Suprapubic skin (tissue), 4 donors: ENCODE measurements at regions not wholly inside any gene's neighbourhood (a gene's known extent, or its start where the extent isn't known, plus 50 kb on each side); places are given as distances from the start of the nearest gene placed in this dataset.

Experiments used
- DNase-seq, 2 donors: peaks; one replicate each; pipeline ENCODE4 v3.0.0-alpha.2; 2019; ENCODE audit warnings: low spot score in 2 of 2
- H3K27ac ChIP-seq: fragments of 200-600 bp; sonication (generic); one replicate; pipeline ENCODE4 v1.5.1; 2019
- H3K27me3 ChIP-seq: fragments of 200-600 bp; sonication (generic); one replicate; pipeline ENCODE4 v1.5.1; 2019
- H3K36me3 ChIP-seq: fragments of 200-600 bp; sonication (generic); one replicate; pipeline ENCODE4 v1.5.1; 2019
- H3K4me1 ChIP-seq: fragments of 200-600 bp; sonication (generic); one replicate; pipeline ENCODE4 v1.5.1; 2019
- H3K4me3 ChIP-seq: fragments of 200-600 bp; sonication (generic); one replicate; pipeline ENCODE4 v1.5.1; 2019; ENCODE audit warnings: mild to moderate bottlenecking
- H3K9me3 ChIP-seq: fragments of 200-600 bp; sonication (generic); one replicate; pipeline ENCODE4 v1.5.1; 2019
- CTCF ChIP-seq, 2 donors: fragments of 200-600 bp in 1 of 2; fragments of 450-650 bp in 1 of 2; sonication (generic) in 1 of 2; IDR thresholded peaks; one replicate each; pipeline ENCODE4 v1.5.1; 2016 to 2019; ENCODE audit warnings: antibody characterized with exemption in 2 of 2, mild to moderate bottlenecking in 1 of 2, moderate library complexity in 1 of 2
- EP300 ChIP-seq: sonication (generic); formaldehyde crosslinking; IDR thresholded peaks from one replicate; pipeline ENCODE4 v1.6.1; 2017; ENCODE audit warnings: antibody characterized with exemption
- POLR2A ChIP-seq, 2 donors: fragments of 450-650 bp; IDR thresholded peaks; one replicate each; pipeline ENCODE4 v1.6.1; 2017; ENCODE audit warnings: antibody characterized with exemption in 2 of 2, mild to moderate bottlenecking in 2 of 2, moderate library complexity in 2 of 2
- POLR2AphosphoS5 ChIP-seq, 3 donors: sonication (generic); formaldehyde crosslinking; IDR thresholded peaks; one replicate each; pipeline ENCODE4 v1.6.1; 2017; ENCODE audit warnings: antibody characterized with exemption in 3 of 3
- WGBS: methylation state at CpG from one replicate; pipeline ENCODE4 v1.1.5; 2018; 5-methylcytosine and 5-hydroxymethylcytosine counted together

- Histone ChIP-seq H3K27me3 (no peaks in the 10 kb centered on the region), H3K27ac (no peak overlapping the region), H3K4me3 (no peak overlapping the region), H3K4me1 (no peaks in the 10 kb centered on the region), H3K9me3 (no peaks in the 10 kb centered on the region), H3K36me3 (no peaks in the 10 kb centered on the region)
- DNase-seq: no peak
- 86% methylated on average over 7 of the region's 7 CpGs for WGBS
- TF ChIP-seq EP300 (no peak), POLR2AphosphoS5 (IDR thresholded peaks at IDR 0.05) (no peak), CTCF (IDR thresholded peaks at IDR 0.05) (no peak), POLR2A (IDR thresholded peaks at IDR 0.05) (no peak)
These were observed 191.3 kb upstream of the TBX3 start for GRCh38 chr12:114875313-114875712.

GRCh38 chr12:114873656-114874055, 189.7 kb upstream of the TBX3 start:
- Histone ChIP-seq H3K27ac (no peak overlapping the region), H3K9me3 (no peaks in the 10 kb centered on the region), H3K4me1 (no peaks in the 10 kb centered on the region), H3K36me3 (no peaks in the 10 kb centered on the region), H3K27me3 (no peaks in the 10 kb centered on the region), H3K4me3 (no peak overlapping the region)
- DNase-seq: no peak
- no peak for TF ChIP-seq EP300
- no peak for TF ChIP-seq POLR2A (IDR thresholded peaks at IDR 0.05)
- WGBS: 96% methylated on average over 10 of the region's 10 CpGs

GRCh38 chr12:114868995-114869834, 185.2 kb upstream of the TBX3 start:
- Histone ChIP-seq H3K4me1 (no peaks in the 10 kb centered on the region), H3K4me3 (no peak overlapping the region), H3K36me3 (no peaks in the 10 kb centered on the region), H3K27ac (no peak overlapping the region), H3K9me3 (no peaks in the 10 kb centered on the region), H3K27me3 (no peaks in the 10 kb centered on the region)
- TF ChIP-seq POLR2AphosphoS5 (IDR thresholded peaks at IDR 0.05) (no peak), POLR2A (IDR thresholded peaks at IDR 0.05) (no peak), CTCF (IDR thresholded peaks at IDR 0.05) (no peak), EP300 (no peak)
- WGBS: 33% methylated on average over 14 of the region's 14 CpGs
- DNase-seq: no peak

GRCh38 chr12:114866331-114866730, 182.4 kb upstream of the TBX3 start:
- Histone ChIP-seq H3K4me1 (no peaks in the 10 kb centered on the region), H3K36me3 (no peaks in the 10 kb centered on the region), H3K27ac (no peak overlapping the region), H3K9me3 (no peaks in the 10 kb centered on the region), H3K27me3 (no peaks in the 10 kb centered on the region), H3K4me3 (no peak overlapping the region)
- no peak for DNase-seq
- TF ChIP-seq CTCF (IDR thresholded peaks at IDR 0.05): no peak
- no peak for TF ChIP-seq EP300
- TF ChIP-seq POLR2AphosphoS5 (IDR thresholded peaks at IDR 0.05): no peak
- TF ChIP-seq POLR2A (IDR thresholded peaks at IDR 0.05): no peak
- 89% methylated on average over 4 of the region's 4 CpGs for WGBS

GRCh38 chr12:114864837-114865551, 181.0 kb upstream of the TBX3 start:
- DNase-seq: no peak
- no peak for TF ChIP-seq POLR2A (IDR thresholded peaks at IDR 0.05)
- TF ChIP-seq POLR2AphosphoS5 (IDR thresholded peaks at IDR 0.05): no peak
- TF ChIP-seq CTCF (IDR thresholded peaks at IDR 0.05): no peak
- TF ChIP-seq EP300: no peak
- Histone ChIP-seq H3K9me3 (no peaks in the 10 kb centered on the region), H3K27ac (no peak overlapping the region), H3K4me1 (no peaks in the 10 kb centered on the region), H3K4me3 (no peak overlapping the region), H3K36me3 (no peaks in the 10 kb centered on the region), H3K27me3 (no peaks in the 10 kb centered on the region)
- WGBS: 33% methylated on average over 12 of the region's 12 CpGs
